Stimulated activated CD8-positive, alpha-beta memory T cell treated with anti-CD3 and anti-CD28 coated beads, Interleukin-7, amount 100 ng/mL, for 48 hours (primary cell): ENCODE measurements at regions not wholly inside any gene's neighbourhood (a gene's known extent, or its start where the extent isn't known, plus 50 kb on each side); places are given as distances from the start of the nearest gene placed in this dataset.
"Not testable (repeated sequence)": the region's sequence is repeated elsewhere in the genome, so short reads cannot be mapped to it uniquely, and the experiment has no call there.

Source experiments
- DNase-seq, 2 donors: peaks; one replicate each; pipeline ENCODE4 v3.0.0-alpha.2; 2020; ENCODE audit warnings: low read depth in 1 of 2; ENCODE audit errors: extremely low read depth in 1 of 2

DNA sequence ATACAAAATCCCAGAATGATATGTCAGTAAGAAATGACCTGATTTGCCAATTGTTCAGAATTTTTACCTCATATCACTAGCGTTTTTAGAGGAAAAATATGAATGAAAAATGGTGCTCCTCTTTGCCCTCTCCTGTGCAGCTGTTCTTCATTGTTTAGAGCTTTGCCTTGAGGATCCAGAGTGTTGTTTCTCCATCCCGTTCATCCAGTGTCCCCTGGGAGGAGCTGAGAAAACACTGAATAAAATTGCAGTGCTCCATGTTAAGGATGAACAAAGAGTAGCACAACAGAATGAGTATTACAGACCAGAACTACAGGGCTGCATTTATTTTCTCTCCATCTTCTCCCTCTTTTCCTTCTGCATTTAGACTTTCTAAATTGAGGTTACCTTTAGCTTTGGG lies 133.1 kb downstream of the ADCYAP1 start:
- DNase-seq = no peak

- DNase-seq = no peak
These were observed 134.8 kb downstream of the ADCYAP1 start for GRCh38 chr18:1039421-1039820.

DNA sequence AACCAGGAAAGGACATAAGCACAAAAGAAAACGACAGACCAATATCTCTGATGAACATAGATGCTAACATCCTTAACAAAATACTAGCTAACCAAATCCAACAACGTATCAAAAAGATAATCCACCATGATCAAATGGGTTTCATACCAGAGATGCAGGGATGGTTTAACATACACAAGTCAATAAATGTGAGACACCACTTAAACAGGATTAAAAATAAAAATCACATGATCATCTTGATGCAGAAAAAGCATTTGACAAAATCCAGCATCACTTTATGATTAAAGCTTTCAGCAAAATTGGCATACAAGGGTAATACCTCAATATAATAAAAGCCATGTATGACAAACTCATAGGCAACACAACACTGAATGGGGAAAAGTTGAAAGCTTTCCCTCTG lies 138.4 kb downstream of the ADCYAP1 start:
- DNase-seq = not testable (repeated sequence)

GRCh38 chr18:1045658-1046057 lies 141.0 kb downstream of the ADCYAP1 start:
- no peak for DNase-seq

DNA sequence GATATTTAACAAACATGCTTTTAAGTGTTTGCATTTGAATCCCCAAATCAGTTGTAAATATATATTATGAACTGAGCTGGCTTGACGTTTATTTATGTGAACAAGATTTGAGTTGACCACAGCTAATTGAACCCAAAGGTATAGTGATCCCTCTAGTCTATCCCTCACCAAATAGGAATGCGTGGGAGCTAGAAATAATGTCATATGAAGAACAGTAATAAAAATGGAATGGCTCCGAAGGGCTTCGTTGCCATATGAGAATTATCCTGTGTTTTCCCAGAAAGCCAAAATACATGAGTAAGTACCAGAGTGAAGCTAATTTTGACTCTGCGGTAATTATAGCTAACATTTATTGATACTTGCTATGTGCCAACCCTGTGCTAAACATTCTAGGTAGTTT lies 142.7 kb downstream of the ADCYAP1 start:
- DNase-seq = no peak

- no peak for DNase-seq
These were observed 143.4 kb downstream of the ADCYAP1 start for GRCh38 chr18:1048032-1048431.

GRCh38 chr18:1049173-1049572 lies 144.5 kb downstream of the ADCYAP1 start:
- DNase-seq = no peak

DNA sequence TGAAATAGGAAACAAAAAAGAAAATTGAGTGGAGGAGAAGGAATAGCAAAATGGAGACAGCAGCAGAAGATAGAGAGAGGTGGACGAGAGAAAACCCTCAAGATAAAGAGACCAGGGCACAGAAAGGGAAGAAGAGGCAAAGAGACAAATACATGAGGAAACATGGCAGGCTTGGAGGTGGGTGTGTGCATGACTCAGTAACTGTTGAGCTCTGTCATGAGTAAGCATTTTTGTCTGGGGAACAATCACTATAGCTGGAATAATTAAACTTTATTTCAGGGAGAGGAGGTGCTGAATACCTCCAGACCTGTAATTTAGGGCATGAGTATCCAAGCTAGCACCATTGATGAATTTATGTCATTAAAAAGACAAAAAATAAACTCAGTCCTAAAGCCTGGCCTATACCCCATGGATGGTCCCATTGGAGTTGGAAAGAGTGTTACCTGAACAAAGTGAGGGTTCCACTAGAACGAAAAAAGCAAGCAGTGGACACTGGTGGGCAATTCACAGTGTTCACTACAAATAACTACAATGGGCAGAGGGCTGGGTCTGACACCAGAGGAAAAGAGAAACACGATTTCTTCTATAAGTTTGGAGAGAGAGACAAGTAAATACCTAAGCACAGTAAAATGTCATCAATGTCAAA lies 145.5 kb downstream of the ADCYAP1 start:
- no peak for DNase-seq

GRCh38 chr18:1052301-1052700 lies 147.6 kb downstream of the ADCYAP1 start:
- no peak for DNase-seq

- DNase-seq = no peak
These were observed 149.0 kb downstream of the ADCYAP1 start for GRCh38 chr18:1053331-1054315.

- DNase-seq = no peak
These were observed 151.7 kb downstream of the ADCYAP1 start for GRCh38 chr18:1056404-1056803.

DNA sequence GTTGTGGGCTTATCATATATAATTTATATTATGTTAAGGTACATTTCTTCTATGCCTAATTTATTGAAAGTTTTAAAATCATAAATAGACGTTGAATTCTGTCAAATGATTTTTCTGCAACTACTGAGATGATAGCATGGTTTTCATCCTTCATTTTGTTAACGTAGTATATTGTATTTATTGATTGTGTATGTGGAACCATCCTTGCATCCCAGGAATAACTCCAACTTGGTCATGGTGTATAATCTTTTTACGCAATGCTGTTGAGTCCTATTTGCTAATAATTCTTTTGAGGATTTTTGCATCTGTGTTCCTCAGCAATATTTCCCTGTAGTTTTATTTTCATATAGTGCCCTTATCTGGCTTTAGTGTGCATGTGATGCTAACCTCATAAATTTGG lies 152.7 kb downstream of the ADCYAP1 start:
- DNase-seq = no peak

GRCh38 chr18:1062588-1062987 lies 157.9 kb downstream of the ADCYAP1 start:
- no peak for DNase-seq

DNA sequence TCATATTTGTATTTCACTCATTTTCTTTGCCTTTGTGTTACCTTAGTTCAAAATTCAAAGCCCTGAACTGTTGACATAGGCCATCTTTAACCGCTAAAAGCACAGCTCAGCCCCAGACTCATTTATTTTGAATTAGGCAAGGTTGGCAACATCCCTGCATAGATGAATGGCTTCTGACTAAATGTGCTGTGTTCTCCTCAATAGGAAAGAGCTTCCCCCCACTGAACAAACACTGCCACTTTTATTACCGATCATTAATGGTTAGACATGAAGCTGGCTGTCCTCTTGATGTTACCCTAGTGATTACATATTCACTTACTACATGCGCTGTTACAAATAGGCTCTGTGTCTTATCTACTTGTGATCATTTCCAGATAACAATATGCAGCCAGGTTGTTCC lies 170.7 kb downstream of the ADCYAP1 start:
- DNase-seq = no peak

GRCh38 chr18:1075876-1076275 lies 171.2 kb downstream of the ADCYAP1 start:
- no peak for DNase-seq

- DNase-seq = no peak
These were observed 173.6 kb downstream of the ADCYAP1 start for GRCh38 chr18:1078301-1078700.

- not testable (repeated sequence) for DNase-seq
These were observed 179.0 kb downstream of the ADCYAP1 start for GRCh38 chr18:1083675-1084074.

DNA sequence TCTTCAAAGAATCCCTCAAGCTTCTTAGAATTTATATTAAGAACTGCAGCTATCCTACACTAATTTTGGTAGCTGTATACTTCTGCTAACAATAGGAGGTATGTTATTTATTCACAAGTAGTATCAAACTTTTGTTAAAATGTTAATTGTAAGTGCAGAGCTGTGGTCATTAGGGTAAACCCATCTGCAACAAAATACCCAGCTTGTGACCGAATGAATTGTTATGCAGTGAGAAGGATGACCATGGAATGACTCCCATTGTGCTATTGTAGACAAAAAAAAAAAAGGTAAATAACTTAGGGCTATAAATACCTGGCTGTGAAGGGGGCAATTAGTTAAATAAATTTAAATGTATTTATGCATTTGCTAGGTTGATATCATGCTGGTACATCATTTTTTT lies 186.1 kb downstream of the ADCYAP1 start:
- no peak for DNase-seq

DNA sequence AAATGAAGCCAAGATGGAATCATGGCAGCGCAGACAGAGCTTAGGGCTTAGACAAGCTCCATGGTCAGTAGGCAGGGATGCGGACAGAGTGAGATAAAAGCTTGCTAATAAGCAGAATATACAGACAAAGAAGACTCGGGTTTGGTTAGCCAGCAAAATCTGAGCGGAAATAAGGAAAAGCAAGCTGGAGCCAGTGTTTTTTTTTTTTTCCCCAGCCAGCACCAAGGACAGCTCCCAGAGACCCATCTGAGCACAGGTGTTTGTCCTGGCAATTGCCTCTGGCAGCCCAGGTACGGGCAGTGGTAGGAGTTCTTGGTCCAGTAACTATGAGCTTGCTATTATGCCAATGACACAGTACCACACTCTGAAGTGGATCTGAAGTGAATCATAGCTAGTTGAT lies 187.6 kb downstream of the ADCYAP1 start:
- DNase-seq = no peak

DNA sequence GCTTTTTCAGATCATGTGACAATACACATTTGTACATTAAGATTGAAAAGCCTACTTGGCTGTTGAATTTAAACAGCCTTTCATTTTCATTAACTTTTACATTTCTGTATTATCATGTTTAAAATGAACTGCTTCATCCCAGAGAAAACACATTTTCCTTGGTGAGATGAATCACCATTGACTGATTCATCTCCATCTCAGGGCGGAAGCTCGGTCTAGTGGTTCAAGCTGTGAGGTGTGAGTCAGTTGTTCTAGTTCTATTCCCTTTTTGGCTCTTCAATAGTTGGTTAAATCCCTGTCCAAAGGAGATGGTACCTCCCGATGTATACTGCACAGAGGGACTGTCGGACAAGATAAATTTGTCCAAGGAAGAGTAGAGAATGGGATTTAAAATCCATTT lies 189.7 kb downstream of the ADCYAP1 start:
- DNase-seq = no peak

DNA sequence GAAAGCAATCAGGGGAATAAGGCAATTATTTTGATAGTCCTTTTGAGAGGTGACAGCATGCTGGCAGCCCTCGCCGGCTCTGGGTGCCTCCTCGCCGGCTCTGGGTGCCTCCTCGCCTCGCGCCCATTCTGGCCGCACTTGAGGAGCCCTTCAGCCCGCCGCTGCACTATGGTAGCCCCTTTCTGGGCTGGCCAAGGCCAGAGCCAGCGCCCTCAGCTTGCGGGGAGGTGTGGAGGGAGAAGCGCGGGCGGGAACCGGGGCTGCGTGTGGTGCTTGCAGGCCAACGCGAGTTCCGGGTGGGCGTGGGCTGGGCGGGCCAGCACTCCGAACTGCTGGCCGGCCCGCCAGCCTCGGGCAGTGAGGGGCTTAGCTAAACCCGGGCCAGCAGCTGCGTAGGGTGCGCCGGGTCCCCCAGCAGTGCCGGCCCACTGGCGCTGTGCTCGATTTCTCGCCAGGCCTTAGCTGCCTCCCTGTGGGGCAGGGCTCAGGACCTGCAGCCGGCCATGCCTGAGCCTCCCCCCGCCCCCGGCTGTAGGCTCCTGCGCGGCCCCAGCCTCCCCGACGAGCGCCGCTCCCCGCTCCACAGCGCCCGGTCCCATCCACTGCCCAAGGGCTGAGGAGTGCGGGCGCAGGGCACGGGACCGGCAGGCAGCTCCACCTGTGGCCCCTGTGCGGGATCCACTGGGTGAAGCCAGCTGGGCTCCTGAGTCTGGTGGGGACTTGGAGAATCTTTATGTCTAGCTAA lies 193.5 kb downstream of the ADCYAP1 start:
- DNase-seq = not testable (repeated sequence)
